T-cell (primary cell): ENCODE measurements at regions not wholly inside any gene's neighbourhood (a gene's known extent, or its start where the extent isn't known, plus 50 kb on each side); places are given as distances from the start of the nearest gene placed in this dataset.
"Not testable (repeated sequence)": the region's sequence is repeated elsewhere in the genome, so short reads cannot be mapped to it uniquely, and the experiment has no call there.

Experiments used
- ATAC-seq, 4 experiments: fragments of 200-7000 bp in 3 of 4; fragments of 150-1000 bp in 1 of 4; cut with Tn5 transposase; replicated peaks in 1 of 4; 1 replicate in 3 of 4; 2 replicates in 1 of 4; pipeline ENCODE4 v1.10.0; 2021; ENCODE audit warnings: moderate library complexity in 3 of 4, mild to moderate bottlenecking in 2 of 4, moderate number of reproducible peaks in 1 of 4
- CTCF ChIA-PET, 2 donors: fragments of 300-600 bp; sonication (Branson Sonifier 250); formaldehyde crosslinking; loops; one replicate each; lab custom pipeline; 2022; ENCODE audit warnings: antibody characterized with exemption in 2 of 2; lab: Charles Lee
- POLR2A ChIA-PET, 2 donors: fragments of 300-600 bp; sonication (Branson Sonifier 250); formaldehyde crosslinking; loops; one replicate each; lab custom pipeline; 2022; ENCODE audit warnings: antibody characterized with exemption in 2 of 2; lab: Charles Lee
- DNase-seq, 35 experiments: peaks; one replicate each; pipeline versions ENCODE4 v3.0.0 to v3.0.0-alpha.2; 2013 to 2023
- H3K27ac ChIP-seq: one replicate; pipeline ENCODE4 v1.5.1; 2013; ENCODE audit warnings: low read length
- H3K27me3 ChIP-seq, 2 experiments: replicated peaks in 1 of 2; 1 replicate in 1 of 2; 2 replicates in 1 of 2; pipeline versions ENCODE4 v1.6.1 to v1.7.0; 2013; ENCODE audit warnings: low read length in 1 of 2, mixed read lengths in 1 of 2; ENCODE audit not compliant: control insufficient read depth in 2 of 2, insufficient read depth in 2 of 2; ENCODE audit errors: extremely low read depth in 1 of 2
- H3K36me3 ChIP-seq, 2 donors: 1 replicate in 1 of 2; 2 replicates in 1 of 2; pipeline versions ENCODE4 v1.6.1 to v1.7.0; 2013; ENCODE audit warnings: low read length in 1 of 2; ENCODE audit not compliant: control insufficient read depth in 2 of 2, insufficient read depth in 1 of 2; ENCODE audit errors: extremely low read depth in 1 of 2
- H3K4me1 ChIP-seq, 2 experiments: 1 replicate in 1 of 2; 2 replicates in 1 of 2; pipeline versions ENCODE4 v1.6.1 to v1.7.0; 2013; ENCODE audit warnings: low read length in 2 of 2, mixed read lengths in 1 of 2; ENCODE audit not compliant: insufficient read depth in 2 of 2, control insufficient read depth in 1 of 2; ENCODE audit errors: extremely low read depth in 1 of 2
- H3K4me3 ChIP-seq, 2 donors: 1 replicate in 1 of 2; 2 replicates in 1 of 2; pipeline versions ENCODE4 v1.5.1 to v1.7.0; 2013; ENCODE audit warnings: mild to moderate bottlenecking in 2 of 2, low read length in 1 of 2, moderate library complexity in 1 of 2; ENCODE audit not compliant: control insufficient read depth in 1 of 2; ENCODE audit errors: extremely low read depth in 1 of 2
- H3K9me3 ChIP-seq: 2 replicates; pipeline ENCODE4 v1.7.0; 2013
- H3K27ac Mint-ChIP-seq, 2 donors: one replicate each; pipeline ENCODE4 v1.8.0; 2020 to 2021; ENCODE audit warnings: mild to moderate bottlenecking in 2 of 2, mixed read lengths in 2 of 2
- H3K27me3 Mint-ChIP-seq, 2 donors: one replicate each; pipeline ENCODE4 v1.8.0; 2021 to 2022; ENCODE audit warnings: mixed read lengths in 2 of 2
- H3K36me3 Mint-ChIP-seq: one replicate; pipeline ENCODE4 v1.8.0; 2021; ENCODE audit warnings: mixed read lengths
- H3K4me1 Mint-ChIP-seq, 3 donors: one replicate each; pipeline ENCODE4 v1.8.0; 2020 to 2022; ENCODE audit warnings: mixed read lengths in 3 of 3, mild to moderate bottlenecking in 1 of 3
- H3K4me3 Mint-ChIP-seq, 3 donors: one replicate each; pipeline ENCODE4 v1.8.0; 2020 to 2022; ENCODE audit warnings: mild to moderate bottlenecking in 3 of 3, mixed read lengths in 3 of 3, moderate library complexity in 3 of 3
- H3K9me3 Mint-ChIP-seq, 3 donors: one replicate each; pipeline ENCODE4 v1.8.0; 2020 to 2022; ENCODE audit warnings: mixed read lengths in 3 of 3
- WGBS: methylation state at CpG from one replicate; pipeline ENCODE4 v1.1.5; 2013; ENCODE audit warnings: missing lambda C conversion rate; ENCODE audit not compliant: insufficient coverage; 5-methylcytosine and 5-hydroxymethylcytosine counted together

DNA sequence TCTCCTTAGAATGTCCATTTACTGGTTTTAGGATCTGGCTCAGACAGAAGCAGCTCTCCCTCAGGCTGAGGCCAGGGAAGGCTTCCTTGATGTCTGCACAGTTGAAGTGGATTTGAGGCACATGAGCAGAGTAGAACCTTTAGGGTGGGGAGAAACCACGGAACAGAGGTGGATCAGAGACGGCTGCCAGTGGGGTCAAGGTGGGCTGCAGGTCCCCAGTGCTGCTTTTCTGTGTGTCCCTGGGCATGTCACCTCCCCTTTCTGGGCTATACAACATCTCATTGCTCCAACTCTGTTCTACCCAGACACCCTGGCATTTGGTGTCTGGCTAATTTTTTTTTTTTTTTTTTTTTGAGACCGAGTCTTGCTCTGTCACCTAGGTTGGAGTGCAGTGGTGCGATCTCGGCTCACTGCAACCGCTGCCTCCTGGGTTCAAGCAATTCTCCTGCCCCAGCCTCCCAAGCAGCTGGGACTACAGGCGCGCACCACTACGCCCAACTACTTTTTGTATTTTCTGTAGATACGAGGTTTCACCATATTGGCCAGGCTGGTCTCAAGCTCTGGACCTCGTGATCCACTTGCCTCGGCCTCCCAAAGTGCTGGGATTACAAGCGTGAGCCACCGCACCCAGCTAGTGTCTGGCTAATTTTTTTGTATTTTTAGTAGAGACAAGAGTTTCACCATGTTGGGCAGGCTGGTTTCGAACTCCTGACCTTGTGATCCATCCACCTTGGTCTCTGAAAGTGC, 73.3 kb upstream of the THOC3 start:
- H3K9me3 Mint-ChIP-seq, H3K36me3 ChIP-seq, DNase-seq, H3K4me3 ChIP-seq, H3K27me3 ChIP-seq, CTCF ChIA-PET, H3K27ac ChIP-seq, H3K36me3 Mint-ChIP-seq, H3K9me3 ChIP-seq, H3K27me3 Mint-ChIP-seq, ATAC-seq, POLR2A ChIA-PET: not testable (repeated sequence)
- 81% methylated on average over 6 of the region's 15 CpGs for WGBS
- H3K27ac Mint-ChIP-seq: peak overlapping the region; percentile 86 to 90
- H3K4me1 Mint-ChIP-seq: peaks cover 33 to 52% (median 41%) of the 10 kb centered on the region in 3 donors
- peak overlapping the region in 2 of 3 donors; percentile 29 to 49 for H3K4me3 Mint-ChIP-seq
- peaks cover 0 to 15% of the 10 kb centered on the region in 2 experiments for H3K4me1 ChIP-seq

- DNase-seq (peak in 2 of 35 experiments; percentile 32 to 35), ATAC-seq (peak; percentile 88 to 98 (median 94))
- CTCF ChIA-PET: not testable (repeated sequence)
Measured at GRCh38 chr5:176042020-176042658, 74.0 kb upstream of the THOC3 start.

DNA sequence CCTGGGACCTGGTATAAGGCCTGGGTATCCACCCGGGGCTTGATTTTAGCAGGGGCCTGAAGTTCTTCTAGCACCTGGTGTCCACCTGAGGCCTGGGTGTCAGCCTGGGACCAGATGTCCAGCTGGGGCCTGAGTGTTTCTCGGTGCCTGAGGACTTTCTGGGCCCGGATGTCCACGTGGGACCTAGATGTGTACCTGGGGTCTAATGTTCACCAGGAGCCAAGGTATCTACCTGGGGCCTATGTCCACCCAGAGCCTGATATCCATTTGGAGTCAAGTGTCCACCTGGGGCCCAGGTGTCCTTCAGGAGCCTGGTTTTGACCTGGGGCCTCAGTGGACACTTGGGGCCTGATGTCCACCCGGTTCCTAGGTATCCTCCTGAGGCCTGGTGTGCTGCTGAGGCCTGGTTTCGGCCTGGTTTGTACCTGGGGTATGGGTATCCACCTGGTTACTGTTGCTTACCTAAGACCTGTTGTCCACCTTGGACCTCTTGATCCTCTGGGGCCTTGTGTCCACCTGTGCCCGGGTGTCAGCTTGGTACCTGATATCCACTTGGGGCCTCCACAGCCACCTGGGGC, 75.2 kb upstream of the THOC3 start:
- H3K4me1 ChIP-seq: peaks cover 0 to 15% of the 10 kb centered on the region in 2 experiments
- POLR2A ChIA-PET, H3K9me3 ChIP-seq, DNase-seq, H3K4me3 ChIP-seq, H3K36me3 Mint-ChIP-seq, H3K36me3 ChIP-seq, H3K4me3 Mint-ChIP-seq, H3K27me3 Mint-ChIP-seq, ATAC-seq, H3K9me3 Mint-ChIP-seq, H3K27ac ChIP-seq, CTCF ChIA-PET, H3K27me3 ChIP-seq: not testable (repeated sequence)
- 90% methylated on average over 4 of the region's 7 CpGs for WGBS
- H3K27ac Mint-ChIP-seq: peak overlapping the region in 1 of 2 donors; percentile 68
- peaks cover 22 to 38% (median 34%) of the 10 kb centered on the region in 3 donors for H3K4me1 Mint-ChIP-seq

More at GRCh38 chr5:176042020-176042658, 74.0 kb upstream of the THOC3 start:
- H3K27ac Mint-ChIP-seq: peak overlapping the region; percentile 86 to 90
- H3K36me3 ChIP-seq, H3K27me3 ChIP-seq, H3K4me3 ChIP-seq, H3K27me3 Mint-ChIP-seq, H3K9me3 ChIP-seq, POLR2A ChIA-PET, H3K36me3 Mint-ChIP-seq, H3K27ac ChIP-seq, H3K9me3 Mint-ChIP-seq: not testable (repeated sequence)
- peaks cover 0 to 15% of the 10 kb centered on the region in 2 experiments for H3K4me1 ChIP-seq
- no CpG with 5 or more reads among the region's 6 CpGs for WGBS
- peaks cover 26 to 46% (median 38%) of the 10 kb centered on the region in 3 donors for H3K4me1 Mint-ChIP-seq
- peak overlapping the region; percentile 29 to 61 (median 49) for H3K4me3 Mint-ChIP-seq

DNA sequence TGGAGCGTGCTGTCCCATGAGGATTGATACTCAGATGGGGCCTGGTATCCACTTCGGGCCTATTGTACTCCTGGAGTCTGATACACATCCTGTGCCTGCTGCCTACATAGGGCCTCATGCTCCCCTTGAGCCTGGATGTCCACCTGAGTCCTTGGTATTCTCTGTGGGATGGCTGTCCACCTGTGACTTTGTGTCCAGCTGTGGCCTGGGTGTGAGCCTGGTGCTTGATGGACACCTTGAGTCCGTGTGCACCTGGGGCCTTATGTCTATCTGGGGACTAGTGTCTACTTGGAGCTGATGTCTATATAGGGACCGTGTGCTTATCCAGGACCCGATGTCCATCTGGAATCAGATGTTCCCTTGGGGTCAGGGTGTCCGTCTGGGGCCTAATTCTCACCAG, 75.9 kb upstream of the THOC3 start:
- DNase-seq, H3K4me3 ChIP-seq, H3K27me3 ChIP-seq, H3K4me3 Mint-ChIP-seq, H3K9me3 ChIP-seq, H3K36me3 Mint-ChIP-seq, CTCF ChIA-PET, H3K27me3 Mint-ChIP-seq, H3K9me3 Mint-ChIP-seq, POLR2A ChIA-PET, ATAC-seq, H3K36me3 ChIP-seq, H3K27ac ChIP-seq: not testable (repeated sequence)
- 100% methylated on average over 2 of the region's 6 CpGs for WGBS
- H3K4me1 ChIP-seq: peaks cover 0 to 15% of the 10 kb centered on the region in 2 experiments
- Mint-ChIP-seq H3K27ac (peak overlapping the region; percentile 36 to 44), H3K4me1 (peaks cover 21 to 38% (median 35%) of the 10 kb centered on the region in 3 donors)

DNA sequence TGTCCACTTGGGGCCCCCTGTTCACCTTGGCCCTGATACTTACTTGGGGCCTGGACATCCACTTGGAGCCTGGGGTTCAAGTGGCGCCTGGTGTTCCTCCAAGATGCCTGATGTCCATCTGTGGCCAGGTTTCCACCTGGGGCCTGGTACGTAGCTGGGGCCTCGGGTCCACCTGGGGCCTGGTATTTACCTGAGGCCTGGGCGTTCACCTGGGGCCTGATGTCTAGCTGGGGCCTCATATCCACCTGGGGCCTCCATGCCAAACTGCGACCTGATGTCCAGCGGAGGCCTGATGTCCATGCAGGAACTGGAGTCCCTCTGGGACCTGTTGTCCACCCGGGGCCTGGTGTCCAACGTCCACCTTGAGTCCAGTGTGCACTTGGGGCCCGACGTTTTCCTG, 76.3 kb upstream of the THOC3 start:
- DNase-seq, POLR2A ChIA-PET, H3K27me3 Mint-ChIP-seq, H3K4me3 Mint-ChIP-seq, H3K36me3 ChIP-seq, H3K27ac ChIP-seq, CTCF ChIA-PET, H3K27me3 ChIP-seq, H3K9me3 Mint-ChIP-seq, ATAC-seq, H3K9me3 ChIP-seq, H3K27ac Mint-ChIP-seq, H3K4me3 ChIP-seq, H3K36me3 Mint-ChIP-seq: not testable (repeated sequence)
- peaks cover 0 to 18% of the 10 kb centered on the region in 2 experiments for H3K4me1 ChIP-seq
- no CpG with 5 or more reads among the region's 10 CpGs for WGBS
- peaks cover 19 to 39% (median 33%) of the 10 kb centered on the region in 3 donors for H3K4me1 Mint-ChIP-seq

GRCh38 chr5:176045442-176045841, 77.3 kb upstream of the THOC3 start:
- peak in 14 of 35 experiments; percentile 17 to 63 (median 39) for DNase-seq
- peaks cover 10 to 32% (median 24%) of the 10 kb centered on the region in 3 donors for H3K4me1 Mint-ChIP-seq
- H3K27me3 Mint-ChIP-seq, H3K36me3 Mint-ChIP-seq, H3K4me3 ChIP-seq, H3K4me3 Mint-ChIP-seq, POLR2A ChIA-PET, H3K36me3 ChIP-seq, H3K9me3 Mint-ChIP-seq, H3K27ac Mint-ChIP-seq, CTCF ChIA-PET, H3K27ac ChIP-seq, H3K27me3 ChIP-seq, H3K9me3 ChIP-seq: not testable (repeated sequence)
- H3K4me1 ChIP-seq: peaks cover 0 to 15% of the 10 kb centered on the region in 2 experiments
- ATAC-seq: peak in 2 of 4 experiments; percentile 33 to 59
- no CpG with 5 or more reads among the region's 13 CpGs for WGBS
